GM12878 (cell line): ENCODE measurements at regions not wholly inside any gene's neighbourhood (a gene's known extent, or its start where the extent isn't known, plus 50 kb on each side); places are given as distances from the start of the nearest gene placed in this dataset.

ENCODE experiments used
- ATAC-seq: fragments of 200-7000 bp; cut with Tn5 transposase; 3 replicates; pipeline ENCODE4 v1.9.1; 2020; ENCODE audit warnings: mild to moderate bottlenecking, moderate library complexity
- BruUV-seq: library from RNA; stranded (reverse); fragments of 400-500 nt; replicated peaks from 2 replicates; lab custom pipeline; 2021; lab: Mats Ljungman, UMichigan
- CTCF ChIA-PET: fragments of 300-600 bp; sonication (Branson Sonifier 250); formaldehyde crosslinking; extraction: SDS; loops from one replicate; lab custom pipeline; 2021; ENCODE audit warnings: inconsistent platforms; lab: Yijun Ruan, JAX
- POLR2A ChIA-PET: fragments of 350-600 bp; formaldehyde crosslinking; extraction: SDS; loops from one replicate; lab custom pipeline; 2021; ENCODE audit warnings: inconsistent platforms; lab: Charles Lee
- RAD21 ChIA-PET: fragments of 300-600 bp; sonication (Branson Sonifier 250); formaldehyde crosslinking; loops from one replicate; lab custom pipeline; 2023; ENCODE audit warnings: antibody characterized with exemption; ENCODE audit not compliant: unreplicated experiment; lab: Charles Lee
- SMC1A ChIA-PET: fragments of 300-600 bp; sonication (Branson Sonifier 250); formaldehyde crosslinking; loops from one replicate; lab custom pipeline; 2023; ENCODE audit not compliant: unreplicated experiment, uncharacterized antibody; lab: Charles Lee
- DNase-seq: peaks from one replicate; pipeline ENCODE4 v3.0.0-alpha.2; 2011; ENCODE audit warnings: low read depth, low spot score
- FAIRE-seq: peaks from 3 replicates; lab custom pipeline; 2011; peaks lifted over from hg19 to GRCh38; lab: Jason Lieb, UNC
- H2AFZ ChIP-seq: 2 replicates; pipeline ENCODE4 v1.6.0; 2011; ENCODE audit warnings: low read depth, low read length, control low read depth; ENCODE audit not compliant: control insufficient read depth
- H3K27ac ChIP-seq: 2 replicates; pipeline ENCODE4 v1.5.1; 2011; ENCODE audit warnings: control low read depth; ENCODE audit not compliant: control insufficient read depth, insufficient read depth
- H3K27me3 ChIP-seq, 2 experiments: replicated peaks in 1 of 2; 2 replicates each; pipeline versions ENCODE4 v1.6.0 to v1.6.1; 2011; ENCODE audit warnings: low read length in 1 of 2; ENCODE audit not compliant: control insufficient read depth in 2 of 2, insufficient read depth in 2 of 2
- H3K36me3 ChIP-seq, 2 experiments: 2 replicates each; pipeline ENCODE4 v1.5.1; 2011; ENCODE audit warnings: low read length in 1 of 2; ENCODE audit not compliant: control insufficient read depth in 2 of 2, insufficient read depth in 2 of 2
- H3K4me1 ChIP-seq: 2 replicates; pipeline ENCODE4 v1.6.1; 2011; ENCODE audit warnings: mild to moderate bottlenecking, low read length, moderate library complexity, mixed read lengths; ENCODE audit not compliant: control insufficient read depth, insufficient read depth
- H3K4me2 ChIP-seq: 2 replicates; pipeline ENCODE4 v1.6.0; 2011; ENCODE audit warnings: control low read depth; ENCODE audit not compliant: control insufficient read depth, insufficient read depth
- H3K4me3 ChIP-seq: fragments of 200-600 bp; sonication (generic); 2 replicates; pipeline ENCODE4 v1.5.1; 2016
- H3K79me2 ChIP-seq: 2 replicates; pipeline ENCODE4 v1.6.0; 2011; ENCODE audit warnings: low read length; ENCODE audit not compliant: control insufficient read depth, insufficient read depth
- H3K9ac ChIP-seq: 2 replicates; pipeline ENCODE4 v1.8.0; 2011; ENCODE audit warnings: low read length, control low read depth, mixed read lengths; ENCODE audit not compliant: control insufficient read depth, insufficient read depth
- H3K9me3 ChIP-seq: replicated peaks from 3 replicates; pipeline ENCODE4 v1.5.1; 2011; ENCODE audit warnings: mild to moderate bottlenecking, low read length; ENCODE audit not compliant: control insufficient read depth, insufficient read depth
- H4K20me1 ChIP-seq: 2 replicates; pipeline ENCODE4 v1.6.0; 2011; ENCODE audit not compliant: control insufficient read depth, insufficient read depth
- BCL3 ChIP-seq: IDR thresholded peaks from 2 replicates; pipeline ENCODE4 v1.6.1; 2011; ENCODE audit warnings: borderline replicate concordance, low read depth, mild to moderate bottlenecking, moderate library complexity, low read length; ENCODE audit not compliant: insufficient read depth, poor library complexity, severe bottlenecking
- EED ChIP-seq: sonication (generic); IDR thresholded peaks from 2 replicates; pipeline ENCODE4 v1.6.1; 2016; ENCODE audit warnings: antibody characterized with exemption, low read depth
- HCFC1 ChIP-seq: fragments of 150-350 bp; IDR thresholded peaks from 2 replicates; pipeline ENCODE4 v1.6.1; 2014; ENCODE audit warnings: low read length
- KAT2A ChIP-seq: conservative IDR thresholded peaks from 2 replicates; pipeline ENCODE4 v1.6.1; 2011; ENCODE audit warnings: low read depth, low read length; ENCODE audit not compliant: control insufficient read depth
- MYB ChIP-seq: fragments of 150-350 bp; IDR thresholded peaks from 2 replicates; pipeline ENCODE4 v1.6.1; 2014; ENCODE audit warnings: mild to moderate bottlenecking, low read depth, low read length, borderline replicate concordance
- NR2C2 ChIP-seq: IDR thresholded peaks from 2 replicates; pipeline ENCODE4 v1.6.1; 2011; ENCODE audit warnings: borderline replicate concordance, low read depth; ENCODE audit not compliant: control insufficient read depth, insufficient read length
- PBX3 ChIP-seq: IDR thresholded peaks from 2 replicates; pipeline ENCODE4 v1.6.1; 2011; ENCODE audit warnings: mild to moderate bottlenecking, low read depth, low read length, moderate library complexity; ENCODE audit not compliant: insufficient replicate concordance
- POLR2AphosphoS5 ChIP-seq: IDR thresholded peaks from 2 replicates; pipeline ENCODE4 v1.6.1; 2011; ENCODE audit warnings: mild to moderate bottlenecking, low read length, inconsistent platforms
- RAD21 ChIP-seq: IDR thresholded peaks from 2 replicates; pipeline ENCODE4 v1.6.1; 2011; ENCODE audit warnings: mild to moderate bottlenecking, low read depth, low read length, moderate library complexity; ENCODE audit not compliant: insufficient read depth
- REST ChIP-seq: IDR thresholded peaks from 2 replicates; pipeline ENCODE4 v1.6.1; 2012; ENCODE audit warnings: mild to moderate bottlenecking, low read depth, low read length
- SPI1 ChIP-seq: IDR thresholded peaks from 2 replicates; pipeline ENCODE4 v1.6.1; 2011; ENCODE audit warnings: low read depth, mild to moderate bottlenecking, low read length, moderate library complexity, borderline replicate concordance; ENCODE audit not compliant: insufficient read depth
- ZNF24 ChIP-seq: fragments of 450-650 bp; IDR thresholded peaks from 2 replicates; pipeline ENCODE4 v1.6.1; 2017; ENCODE audit warnings: antibody characterized with exemption, mild to moderate bottlenecking
- ZNF622 ChIP-seq: fragments of 450-650 bp; IDR thresholded peaks from 2 replicates; pipeline ENCODE4 v1.6.1; 2017; ENCODE audit warnings: mild to moderate bottlenecking, inconsistent platforms
- WGBS: methylation state at CpG from one replicate; pipeline ENCODE4 v1.1.6; 2016; ENCODE audit warnings: low lambda C conversion rate; ENCODE audit not compliant: insufficient replicate concordance, insufficient coverage; ENCODE audit errors: missing lambda C conversion rate; 5-methylcytosine and 5-hydroxymethylcytosine counted together
- in situ Hi-C: fragments of 300-500 bp; cut with MboI; formaldehyde crosslinking; loops from 9 replicates; pipeline ENCODE4 v1.14.3; 2018; ENCODE audit warnings: mixed read lengths
- intact Hi-C: fragments of 100-400 bp; cut with micrococcal nuclease; formaldehyde crosslinking; loops from one replicate; pipeline ENCODE4 v1.14.2; 2022; ENCODE audit not compliant: unreplicated experiment
- TF ChIP-seq, protein P1 (sequence below): fragments of 150-350 bp; IDR thresholded peaks from 2 replicates; pipeline ENCODE4 v1.6.1; 2014; ENCODE audit warnings: mild to moderate bottlenecking, low read depth, low read length
- TF ChIP-seq, protein P2 (sequence below): IDR thresholded peaks from 2 replicates; pipeline ENCODE4 v1.6.1; 2012; ENCODE audit warnings: low read depth, low read length, improper control_type of control experiment

DNA sequence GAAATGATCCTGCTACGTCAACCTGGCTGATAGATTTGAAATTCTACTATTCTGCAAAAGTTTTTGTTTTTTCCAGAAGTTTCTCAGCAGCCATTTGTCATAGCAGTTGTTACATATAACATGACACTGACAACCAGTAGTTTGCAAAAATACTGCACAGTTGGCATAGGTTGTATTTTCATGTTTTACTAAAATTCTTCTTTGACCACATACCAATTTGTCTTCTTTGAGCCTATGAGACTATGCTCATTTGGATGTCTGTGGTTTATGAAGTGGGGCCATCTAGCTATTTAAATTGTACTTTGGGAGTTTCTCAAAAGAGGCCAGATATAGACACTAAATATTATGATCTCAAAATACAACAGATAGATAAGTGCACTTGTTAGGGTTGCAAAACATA lies 104.9 kb upstream of the PREP start:
- intact Hi-C loops = no loop called here
- Histone ChIP-seq H3K4me2 (no peak overlapping the region), H4K20me1 (no peaks in the 10 kb centered on the region), H3K9ac (no peak overlapping the region), H3K79me2 (no peaks in the 10 kb centered on the region), H3K36me3 (no peaks in the 10 kb centered on the region), H3K9me3 (no peaks in the 10 kb centered on the region; the same call in 2 of the 3 replicates), H3K4me3 (no peak overlapping the region), H3K4me1 (no peaks in the 10 kb centered on the region), H3K27ac (no peak overlapping the region), H2AFZ (no peak overlapping the region), H3K27me3 (peaks cover 0 to 2% of the 10 kb centered on the region in 2 experiments; a peak in 2 of 4 replicates)
- BruUV-seq = no TSS peak
- DNase-seq (no peak), FAIRE-seq (no peak), ATAC-seq (no peak)
- POLR2A ChIA-PET = no interaction called here
- WGBS = 95% methylated on average over 1 of the region's 1 CpG
- RAD21 ChIA-PET = interaction anchor here (1.5 kb wide), 1 partner anchor 19 kb away, joined by 4 read pairs; no protein-coding TSS in a partner anchor
- CTCF ChIA-PET = interaction anchor here (0.7 to 1.0 kb wide), 3 partner anchors 13 to 716 kb away, joined by 3 to 4 read pairs (median 3); no protein-coding TSS in a partner anchor
- SMC1A ChIA-PET = interaction anchor here (1.1 kb wide), 1 partner anchor 33 kb away, joined by 3 read pairs; no protein-coding TSS in a partner anchor
- in situ Hi-C loops = no loop called here
- TF ChIP-seq RAD21 = no peak
- TF ChIP-seq EED = no peak
- no peak for TF ChIP-seq SPI1
- no peak for TF ChIP-seq NR2C2
- no peak for TF ChIP-seq KAT2A
- no peak for TF ChIP-seq MYB
- TF ChIP-seq ZNF622 = no peak
- no peak for TF ChIP-seq ZNF24
- no peak for TF ChIP-seq HCFC1
- no peak for TF ChIP-seq REST
- TF ChIP-seq, protein P1, sequence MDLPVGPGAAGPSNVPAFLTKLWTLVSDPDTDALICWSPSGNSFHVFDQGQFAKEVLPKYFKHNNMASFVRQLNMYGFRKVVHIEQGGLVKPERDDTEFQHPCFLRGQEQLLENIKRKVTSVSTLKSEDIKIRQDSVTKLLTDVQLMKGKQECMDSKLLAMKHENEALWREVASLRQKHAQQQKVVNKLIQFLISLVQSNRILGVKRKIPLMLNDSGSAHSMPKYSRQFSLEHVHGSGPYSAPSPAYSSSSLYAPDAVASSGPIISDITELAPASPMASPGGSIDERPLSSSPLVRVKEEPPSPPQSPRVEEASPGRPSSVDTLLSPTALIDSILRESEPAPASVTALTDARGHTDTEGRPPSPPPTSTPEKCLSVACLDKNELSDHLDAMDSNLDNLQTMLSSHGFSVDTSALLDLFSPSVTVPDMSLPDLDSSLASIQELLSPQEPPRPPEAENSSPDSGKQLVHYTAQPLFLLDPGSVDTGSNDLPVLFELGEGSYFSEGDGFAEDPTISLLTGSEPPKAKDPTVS = no peak
- TF ChIP-seq POLR2AphosphoS5 = no peak
- TF ChIP-seq, protein P2, sequence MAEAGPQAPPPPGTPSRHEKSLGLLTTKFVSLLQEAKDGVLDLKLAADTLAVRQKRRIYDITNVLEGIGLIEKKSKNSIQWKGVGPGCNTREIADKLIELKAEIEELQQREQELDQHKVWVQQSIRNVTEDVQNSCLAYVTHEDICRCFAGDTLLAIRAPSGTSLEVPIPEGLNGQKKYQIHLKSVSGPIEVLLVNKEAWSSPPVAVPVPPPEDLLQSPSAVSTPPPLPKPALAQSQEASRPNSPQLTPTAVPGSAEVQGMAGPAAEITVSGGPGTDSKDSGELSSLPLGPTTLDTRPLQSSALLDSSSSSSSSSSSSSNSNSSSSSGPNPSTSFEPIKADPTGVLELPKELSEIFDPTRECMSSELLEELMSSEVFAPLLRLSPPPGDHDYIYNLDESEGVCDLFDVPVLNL = no peak
- TF ChIP-seq BCL3 = no peak
- no peak for TF ChIP-seq PBX3
